Liver (tissue), 8 donors: ENCODE measurements at regions not wholly inside any gene's neighbourhood (a gene's known extent, or its start where the extent isn't known, plus 50 kb on each side); places are given as distances from the start of the nearest gene placed in this dataset.
A peak's percentile ranks its signal among the peaks of the same experiment; 100 is the strongest.

Experiments
- DNase-seq: peaks from one replicate; pipeline ENCODE4 v3.0.0-alpha.2; 2017; ENCODE audit warnings: low spot score
- H3K27ac ChIP-seq, 2 donors: one replicate each; pipeline ENCODE4 v1.7.0; 2013; ENCODE audit warnings: inconsistent platforms in 2 of 2, low read length in 2 of 2, control low read depth in 1 of 2, low read depth in 1 of 2, mild to moderate bottlenecking in 1 of 2
- H3K27me3 ChIP-seq, 4 donors: one replicate each; pipeline versions ENCODE4 v1.6.1 to v1.7.0; 2013; ENCODE audit warnings: low read length in 3 of 4, inconsistent platforms in 1 of 4, mild to moderate bottlenecking in 1 of 4, moderate library complexity in 1 of 4; ENCODE audit not compliant: control insufficient read depth in 4 of 4, insufficient read depth in 4 of 4
- H3K36me3 ChIP-seq, 4 donors: one replicate each; pipeline versions ENCODE4 v1.6.1 to v1.7.0; 2013; ENCODE audit warnings: low read length in 3 of 4, mild to moderate bottlenecking in 3 of 4, low read depth in 1 of 4, moderate library complexity in 1 of 4; ENCODE audit not compliant: control insufficient read depth in 4 of 4, insufficient read depth in 3 of 4
- H3K4me1 ChIP-seq, 4 donors: one replicate each; pipeline versions ENCODE4 v1.6.1 to v1.7.0; 2013; ENCODE audit warnings: low read length in 3 of 4, mild to moderate bottlenecking in 3 of 4, moderate library complexity in 1 of 4; ENCODE audit not compliant: control insufficient read depth in 4 of 4, insufficient read depth in 4 of 4
- H3K4me3 ChIP-seq, 3 donors: one replicate each; pipeline versions ENCODE4 v1.6.1 to v1.7.0; 2013; ENCODE audit warnings: low read length in 3 of 3, control low read depth in 1 of 3, low read depth in 1 of 3, mild to moderate bottlenecking in 1 of 3
- H3K9ac ChIP-seq, 2 donors: one replicate each; pipeline ENCODE4 v1.7.0; 2013; ENCODE audit warnings: low read length in 2 of 2, mild to moderate bottlenecking in 2 of 2, moderate library complexity in 2 of 2, control low read depth in 1 of 2, low read depth in 1 of 2
- H3K9me3 ChIP-seq, 4 donors: one replicate each; pipeline versions ENCODE4 v1.6.1 to v1.7.0; 2013; ENCODE audit warnings: low read length in 3 of 4; ENCODE audit not compliant: control insufficient read depth in 4 of 4
- EGR1 ChIP-seq, 2 donors: IDR thresholded peaks; 2 replicates each; pipeline ENCODE4 v1.6.1; 2016 to 2018; ENCODE audit warnings: antibody characterized with exemption in 2 of 2, low read depth in 2 of 2
- FOXA1 ChIP-seq: IDR thresholded peaks from 2 replicates; pipeline ENCODE4 v1.6.1; 2016; ENCODE audit warnings: antibody characterized with exemption
- FOXA2 ChIP-seq: IDR thresholded peaks from 2 replicates; pipeline ENCODE4 v1.6.1; 2016; ENCODE audit warnings: antibody characterized with exemption
- GABPA ChIP-seq, 2 donors: IDR thresholded peaks in 1 of 2; conservative IDR thresholded peaks in 1 of 2; 2 replicates each; pipeline ENCODE4 v1.6.1; 2016; ENCODE audit warnings: antibody characterized with exemption in 2 of 2, mild to moderate bottlenecking in 1 of 2, moderate library complexity in 1 of 2
- HNF4A ChIP-seq, 2 donors: conservative IDR thresholded peaks; 2 replicates each; pipeline ENCODE4 v1.6.1; 2016; ENCODE audit warnings: antibody characterized with exemption in 2 of 2, mild to moderate bottlenecking in 2 of 2
- HNF4G ChIP-seq: IDR thresholded peaks from 2 replicates; pipeline ENCODE4 v1.6.1; 2016; ENCODE audit warnings: antibody characterized with exemption
- JUND ChIP-seq, 2 donors: IDR thresholded peaks; 2 replicates each; pipeline ENCODE4 v1.6.1; 2016; ENCODE audit warnings: antibody characterized with exemption in 2 of 2
- NR2F2 ChIP-seq: IDR thresholded peaks from 2 replicates; pipeline ENCODE4 v1.6.1; 2016; ENCODE audit warnings: antibody characterized with exemption
- RAD21 ChIP-seq, 2 donors: IDR thresholded peaks; 2 replicates each; pipeline ENCODE4 v1.6.1; 2016; ENCODE audit warnings: antibody characterized with exemption in 2 of 2, mild to moderate bottlenecking in 2 of 2
- RXRA ChIP-seq, 2 donors: IDR thresholded peaks; 2 replicates each; pipeline ENCODE4 v1.6.1; 2017 to 2018; ENCODE audit warnings: antibody characterized with exemption in 2 of 2, mild to moderate bottlenecking in 1 of 2
- SP1 ChIP-seq: IDR thresholded peaks from 2 replicates; pipeline ENCODE4 v1.6.1; 2018; ENCODE audit warnings: antibody characterized with exemption, mild to moderate bottlenecking
- TAF1 ChIP-seq: conservative IDR thresholded peaks from 2 replicates; pipeline ENCODE4 v1.6.1; 2016; ENCODE audit warnings: antibody characterized with exemption, mild to moderate bottlenecking
- YY1 ChIP-seq: IDR thresholded peaks from 2 replicates; pipeline ENCODE4 v1.6.1; 2016; ENCODE audit warnings: antibody characterized with exemption, mild to moderate bottlenecking
- ZBTB33 ChIP-seq: IDR thresholded peaks from 2 replicates; pipeline ENCODE4 v1.6.1; 2016; ENCODE audit warnings: antibody characterized with exemption
- WGBS: extraction: QIAGEN DNeasy Blood & Tissue Kit; methylation state at CpG from one replicate; pipeline ENCODE4 v1.1.7; 2013; 5-methylcytosine and 5-hydroxymethylcytosine counted together
- TF ChIP-seq, protein P1 (sequence below): fragments of 150-350 bp; IDR thresholded peaks from 2 replicates; pipeline ENCODE4 v1.5.1; 2017; ENCODE audit warnings: improper control_type of control experiment, low read depth, low read length; ENCODE audit not compliant: missing input control
- TF ChIP-seq, protein P2 (sequence below): IDR thresholded peaks from 2 replicates; pipeline ENCODE4 v1.6.1; 2016; ENCODE audit warnings: antibody characterized with exemption
- TF ChIP-seq, protein P3 (sequence below): IDR thresholded peaks from 2 replicates; pipeline ENCODE4 v1.6.1; 2016; ENCODE audit warnings: antibody characterized with exemption
- TF ChIP-seq, protein P4 (sequence below): IDR thresholded peaks from 2 replicates; pipeline ENCODE4 v1.6.1; 2016; ENCODE audit warnings: antibody characterized with exemption, mild to moderate bottlenecking
- donor health status: healthy.
- donor health status: healthy.
- donor health status: healthy.
- donor health status: healthy.
- donor health status: healthy.

DNA sequence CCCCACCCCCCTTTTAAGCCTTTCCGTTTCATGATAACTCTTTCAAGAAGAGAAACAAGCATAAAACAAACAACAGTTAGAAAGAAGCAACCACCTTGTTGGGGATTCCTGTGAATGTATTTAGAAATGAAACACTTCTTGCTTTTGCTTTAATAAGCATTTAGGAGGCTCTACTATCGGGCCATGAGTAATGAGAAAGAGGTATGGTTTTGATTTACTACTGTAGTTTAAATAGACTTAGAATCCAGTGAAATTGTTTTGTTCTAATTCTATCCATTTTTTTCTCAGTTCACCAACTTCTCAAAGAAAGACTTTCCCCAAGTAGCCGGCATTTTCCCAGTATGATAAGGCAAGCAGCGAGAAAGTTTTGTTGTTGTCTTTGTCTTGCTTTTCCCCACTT, 168.7 kb upstream of the HABP2 start:
- H3K4me1 ChIP-seq: peaks cover 0 to 9% (median 5%) of the 10 kb centered on the region in 4 donors
- TF ChIP-seq EGR1 (IDR thresholded peaks at IDR 0.05; ENCODE audit: low read depth in 2 of 2): no peak
- no peak for TF ChIP-seq FOXA2
- no peak for TF ChIP-seq RAD21 (IDR thresholded peaks at IDR 0.05)
- H3K27ac ChIP-seq: no peak overlapping the region
- H3K36me3 ChIP-seq: no peaks in the 10 kb centered on the region
- no peaks in the 10 kb centered on the region for H3K9me3 ChIP-seq
- no peak overlapping the region for H3K4me3 ChIP-seq
- H3K9ac ChIP-seq: no peak overlapping the region
- no peak for DNase-seq
- no peaks in the 10 kb centered on the region for H3K27me3 ChIP-seq
- 90% methylated on average over 4 of the region's 4 CpGs for WGBS

GRCh38 chr10:113385021-113385999, 167.5 kb upstream of the HABP2 start:
- TF ChIP-seq HNF4A (conservative IDR thresholded peaks at IDR 0.05) (peak in 1 of 2 donors; percentile 21), FOXA1 (no peak), NR2F2 (peak; percentile 50), SP1 (no peak), JUND (IDR thresholded peaks at IDR 0.05) (peak in 1 of 2 donors; percentile 10), EGR1 (IDR thresholded peaks at IDR 0.05; ENCODE audit: low read depth in 2 of 2) (no peak), RAD21 (IDR thresholded peaks at IDR 0.05) (peak; percentile 99 to 100), YY1 (peak; percentile 24), ZBTB33 (no peak), GABPA (IDR thresholded peaks at IDR 0.05 in 1 of 2, conservative IDR thresholded peaks at IDR 0.05 in 1 of 2) (no peak), TAF1 (no peak), RXRA (IDR thresholded peaks at IDR 0.05) (peak; percentile 20 to 21), HNF4G (no peak), FOXA2 (no peak)
- TF ChIP-seq, protein P1, sequence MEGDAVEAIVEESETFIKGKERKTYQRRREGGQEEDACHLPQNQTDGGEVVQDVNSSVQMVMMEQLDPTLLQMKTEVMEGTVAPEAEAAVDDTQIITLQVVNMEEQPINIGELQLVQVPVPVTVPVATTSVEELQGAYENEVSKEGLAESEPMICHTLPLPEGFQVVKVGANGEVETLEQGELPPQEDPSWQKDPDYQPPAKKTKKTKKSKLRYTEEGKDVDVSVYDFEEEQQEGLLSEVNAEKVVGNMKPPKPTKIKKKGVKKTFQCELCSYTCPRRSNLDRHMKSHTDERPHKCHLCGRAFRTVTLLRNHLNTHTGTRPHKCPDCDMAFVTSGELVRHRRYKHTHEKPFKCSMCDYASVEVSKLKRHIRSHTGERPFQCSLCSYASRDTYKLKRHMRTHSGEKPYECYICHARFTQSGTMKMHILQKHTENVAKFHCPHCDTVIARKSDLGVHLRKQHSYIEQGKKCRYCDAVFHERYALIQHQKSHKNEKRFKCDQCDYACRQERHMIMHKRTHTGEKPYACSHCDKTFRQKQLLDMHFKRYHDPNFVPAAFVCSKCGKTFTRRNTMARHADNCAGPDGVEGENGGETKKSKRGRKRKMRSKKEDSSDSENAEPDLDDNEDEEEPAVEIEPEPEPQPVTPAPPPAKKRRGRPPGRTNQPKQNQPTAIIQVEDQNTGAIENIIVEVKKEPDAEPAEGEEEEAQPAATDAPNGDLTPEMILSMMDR: peak; percentile 84
- TF ChIP-seq, protein P2, sequence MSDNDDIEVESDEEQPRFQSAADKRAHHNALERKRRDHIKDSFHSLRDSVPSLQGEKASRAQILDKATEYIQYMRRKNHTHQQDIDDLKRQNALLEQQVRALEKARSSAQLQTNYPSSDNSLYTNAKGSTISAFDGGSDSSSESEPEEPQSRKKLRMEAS: no peak
- TF ChIP-seq, protein P3, sequence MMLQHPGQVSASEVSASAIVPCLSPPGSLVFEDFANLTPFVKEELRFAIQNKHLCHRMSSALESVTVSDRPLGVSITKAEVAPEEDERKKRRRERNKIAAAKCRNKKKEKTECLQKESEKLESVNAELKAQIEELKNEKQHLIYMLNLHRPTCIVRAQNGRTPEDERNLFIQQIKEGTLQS: no peak
- TF ChIP-seq, protein P4, sequence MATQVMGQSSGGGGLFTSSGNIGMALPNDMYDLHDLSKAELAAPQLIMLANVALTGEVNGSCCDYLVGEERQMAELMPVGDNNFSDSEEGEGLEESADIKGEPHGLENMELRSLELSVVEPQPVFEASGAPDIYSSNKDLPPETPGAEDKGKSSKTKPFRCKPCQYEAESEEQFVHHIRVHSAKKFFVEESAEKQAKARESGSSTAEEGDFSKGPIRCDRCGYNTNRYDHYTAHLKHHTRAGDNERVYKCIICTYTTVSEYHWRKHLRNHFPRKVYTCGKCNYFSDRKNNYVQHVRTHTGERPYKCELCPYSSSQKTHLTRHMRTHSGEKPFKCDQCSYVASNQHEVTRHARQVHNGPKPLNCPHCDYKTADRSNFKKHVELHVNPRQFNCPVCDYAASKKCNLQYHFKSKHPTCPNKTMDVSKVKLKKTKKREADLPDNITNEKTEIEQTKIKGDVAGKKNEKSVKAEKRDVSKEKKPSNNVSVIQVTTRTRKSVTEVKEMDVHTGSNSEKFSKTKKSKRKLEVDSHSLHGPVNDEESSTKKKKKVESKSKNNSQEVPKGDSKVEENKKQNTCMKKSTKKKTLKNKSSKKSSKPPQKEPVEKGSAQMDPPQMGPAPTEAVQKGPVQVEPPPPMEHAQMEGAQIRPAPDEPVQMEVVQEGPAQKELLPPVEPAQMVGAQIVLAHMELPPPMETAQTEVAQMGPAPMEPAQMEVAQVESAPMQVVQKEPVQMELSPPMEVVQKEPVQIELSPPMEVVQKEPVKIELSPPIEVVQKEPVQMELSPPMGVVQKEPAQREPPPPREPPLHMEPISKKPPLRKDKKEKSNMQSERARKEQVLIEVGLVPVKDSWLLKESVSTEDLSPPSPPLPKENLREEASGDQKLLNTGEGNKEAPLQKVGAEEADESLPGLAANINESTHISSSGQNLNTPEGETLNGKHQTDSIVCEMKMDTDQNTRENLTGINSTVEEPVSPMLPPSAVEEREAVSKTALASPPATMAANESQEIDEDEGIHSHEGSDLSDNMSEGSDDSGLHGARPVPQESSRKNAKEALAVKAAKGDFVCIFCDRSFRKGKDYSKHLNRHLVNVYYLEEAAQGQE: peak; percentile 38
- no peaks in the 10 kb centered on the region for H3K27me3 ChIP-seq
- DNase-seq: peak; percentile 58
- H3K4me3 ChIP-seq: no peak overlapping the region
- WGBS: 23% methylated on average over 18 of the region's 18 CpGs
- peaks cover 0 to 9% (median 5%) of the 10 kb centered on the region in 4 donors for H3K4me1 ChIP-seq
- no peaks in the 10 kb centered on the region for H3K9me3 ChIP-seq
- H3K9ac ChIP-seq: peak overlapping the region in 1 of 2 donors; percentile 7
- peak overlapping the region in 1 of 2 donors; percentile 17 for H3K27ac ChIP-seq
- H3K36me3 ChIP-seq: no peaks in the 10 kb centered on the region
